ENCODE measurements at regions not wholly inside any gene's neighbourhood (a gene's known extent, or its start where the extent isn't known, plus 50 kb on each side); places are given as distances from the start of the nearest gene placed in this dataset.

- DNase-seq (ENCODE audit: low read depth), result no peak
- no peak overlapping the region for H3K4me3 ChIP-seq (ENCODE audit: low read length)
- no peak for TF ChIP-seq CTCF (conservative IDR thresholded peaks at IDR 0.05; ENCODE audit: low read depth, low read length)
Measured at GRCh38 chr1:181356505-181357340, 126.6 kb upstream of the CACNA1E start.

- no peak for DNase-seq (ENCODE audit: low read depth)
- no peak overlapping the region for H3K4me3 ChIP-seq (ENCODE audit: low read length)
- TF ChIP-seq CTCF (conservative IDR thresholded peaks at IDR 0.05; ENCODE audit: low read depth, low read length), result no peak
Measured at GRCh38 chr1:181359012-181359411, 124.3 kb upstream of the CACNA1E start.

- DNase-seq (ENCODE audit: low read depth), result no peak
- no peak overlapping the region for H3K4me3 ChIP-seq (ENCODE audit: low read length)
- TF ChIP-seq CTCF (conservative IDR thresholded peaks at IDR 0.05; ENCODE audit: low read depth, low read length), result no peak
Measured at GRCh38 chr1:181364801-181365200, 118.5 kb upstream of the CACNA1E start.

GRCh38 chr1:181366910-181367309, 116.4 kb upstream of the CACNA1E start:
- no peak overlapping the region for H3K4me3 ChIP-seq (ENCODE audit: low read length)
- no peak for DNase-seq (ENCODE audit: low read depth)
- TF ChIP-seq CTCF (conservative IDR thresholded peaks at IDR 0.05; ENCODE audit: low read depth, low read length), result no peak

GRCh38 chr1:181369416-181369815, 113.9 kb upstream of the CACNA1E start:
- no peak for TF ChIP-seq CTCF (conservative IDR thresholded peaks at IDR 0.05; ENCODE audit: low read depth, low read length)
- H3K4me3 ChIP-seq (ENCODE audit: low read length), result no peak overlapping the region
- DNase-seq (ENCODE audit: low read depth), result no peak

GRCh38 chr1:181383695-181384094, 99.6 kb upstream of the CACNA1E start:
- no peak overlapping the region for H3K4me3 ChIP-seq (ENCODE audit: low read length)
- no peak for TF ChIP-seq CTCF (conservative IDR thresholded peaks at IDR 0.05; ENCODE audit: low read depth, low read length)
- DNase-seq (ENCODE audit: low read depth), result no peak

GRCh38 chr1:181386340-181386739, 97.0 kb upstream of the CACNA1E start:
- TF ChIP-seq CTCF (conservative IDR thresholded peaks at IDR 0.05; ENCODE audit: low read depth, low read length), result no peak
- H3K4me3 ChIP-seq (ENCODE audit: low read length), result no peak overlapping the region
- DNase-seq (ENCODE audit: low read depth), result no peak

Data from retinal pigment epithelial cell (primary cell).